ENCODE measurements at regions not wholly inside any gene's neighbourhood (a gene's known extent, or its start where the extent isn't known, plus 50 kb on each side); places are given as distances from the start of the nearest gene placed in this dataset.

DNA sequence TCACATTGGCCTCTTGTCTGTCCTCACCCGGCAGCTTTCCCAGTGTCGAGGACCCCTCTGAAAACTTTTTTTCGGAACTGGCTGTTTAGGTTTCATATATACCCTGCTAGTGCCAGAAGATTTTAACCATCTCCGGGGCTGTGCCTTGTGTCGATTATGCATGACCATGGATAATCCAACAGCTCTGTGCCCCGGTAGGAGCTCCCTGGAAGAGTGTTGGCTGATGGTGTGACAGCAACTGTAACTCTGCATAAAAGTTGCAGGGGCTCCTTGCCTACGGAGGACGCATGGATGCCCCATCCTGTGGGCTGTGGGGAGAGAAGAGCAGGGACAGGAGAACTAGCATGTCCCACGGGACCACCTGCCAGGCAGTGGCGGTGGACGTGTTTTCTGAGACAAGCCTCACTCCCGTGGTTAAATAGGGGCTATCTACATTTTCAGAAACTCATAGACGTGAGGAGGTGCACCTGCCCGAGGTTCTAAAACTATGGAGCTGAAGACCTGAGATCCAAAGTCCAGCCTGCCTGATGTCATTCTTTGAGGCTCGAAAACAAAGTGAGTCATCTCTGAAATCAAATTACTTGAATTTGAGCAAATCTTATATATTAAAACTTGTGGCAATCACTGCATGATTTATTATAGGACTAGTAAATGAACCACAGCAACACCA lies 437.2 kb upstream of the HS6ST1 start:
- in situ Hi-C loops (cut with MboI; ENCODE audit: low sequenced_read_pairs), result no loop called here

DNA sequence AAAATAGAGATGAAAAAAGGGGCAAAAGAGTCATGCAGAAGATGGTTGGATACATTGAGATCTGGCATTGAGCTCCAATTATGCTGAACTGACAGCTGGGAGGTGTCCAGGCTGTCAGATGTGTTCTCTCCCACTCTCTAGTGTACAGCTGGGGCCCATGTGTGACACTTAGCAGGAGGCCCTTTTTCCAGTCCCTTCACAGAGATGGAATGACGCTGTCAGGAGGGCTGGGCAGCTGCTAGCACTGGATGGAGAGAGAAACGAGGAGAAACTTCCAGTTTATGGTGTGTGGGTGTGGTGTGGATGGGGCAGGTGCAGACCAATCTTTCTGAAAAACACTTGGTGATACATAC lies 437.7 kb upstream of the HS6ST1 start:
- in situ Hi-C loops (cut with MboI; ENCODE audit: low sequenced_read_pairs), result no loop called here

DNA sequence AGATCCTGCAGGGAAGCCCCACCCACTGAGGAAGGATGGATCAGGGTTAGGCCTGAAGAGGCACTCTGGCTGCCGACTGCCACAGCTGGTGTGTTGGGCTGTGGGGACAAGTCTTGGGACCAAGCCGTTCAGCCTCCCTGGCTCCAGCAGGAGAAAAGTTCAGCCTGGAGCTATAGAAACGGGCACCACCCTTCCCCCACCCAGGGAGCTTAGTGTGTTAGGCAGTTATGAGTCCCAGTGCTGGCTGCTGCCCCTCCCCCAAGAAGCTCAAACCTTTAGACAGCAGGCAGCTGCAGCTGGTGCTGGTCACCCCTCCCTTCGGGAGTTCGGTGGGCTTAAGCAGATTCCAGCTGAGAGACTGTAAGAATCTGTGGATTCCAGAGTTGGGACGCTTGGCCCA lies 447.1 kb upstream of the HS6ST1 start:
- in situ Hi-C loops (cut with MboI; ENCODE audit: low sequenced_read_pairs), result no loop called here

DNA sequence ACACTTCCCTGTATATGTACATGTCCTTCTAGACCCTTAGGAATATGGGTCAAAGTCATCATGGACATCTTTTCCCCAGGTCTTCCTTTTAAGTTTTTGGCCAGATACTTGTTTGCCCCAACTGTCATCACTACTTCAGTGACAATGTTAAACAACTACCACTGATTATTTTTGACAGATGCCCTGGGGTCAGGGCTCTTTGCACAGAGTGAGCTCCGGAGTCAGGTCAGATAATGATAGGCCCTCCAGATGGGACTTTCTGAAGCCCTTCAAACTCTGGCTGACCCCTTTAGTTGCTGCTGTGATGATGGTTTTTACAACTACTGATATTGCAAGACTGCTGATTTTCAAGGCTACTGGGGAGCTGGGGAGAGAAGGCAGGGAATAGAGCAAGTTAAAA lies 449.4 kb upstream of the HS6ST1 start:
- in situ Hi-C loops (cut with MboI; ENCODE audit: low sequenced_read_pairs), result no loop called here

DNA sequence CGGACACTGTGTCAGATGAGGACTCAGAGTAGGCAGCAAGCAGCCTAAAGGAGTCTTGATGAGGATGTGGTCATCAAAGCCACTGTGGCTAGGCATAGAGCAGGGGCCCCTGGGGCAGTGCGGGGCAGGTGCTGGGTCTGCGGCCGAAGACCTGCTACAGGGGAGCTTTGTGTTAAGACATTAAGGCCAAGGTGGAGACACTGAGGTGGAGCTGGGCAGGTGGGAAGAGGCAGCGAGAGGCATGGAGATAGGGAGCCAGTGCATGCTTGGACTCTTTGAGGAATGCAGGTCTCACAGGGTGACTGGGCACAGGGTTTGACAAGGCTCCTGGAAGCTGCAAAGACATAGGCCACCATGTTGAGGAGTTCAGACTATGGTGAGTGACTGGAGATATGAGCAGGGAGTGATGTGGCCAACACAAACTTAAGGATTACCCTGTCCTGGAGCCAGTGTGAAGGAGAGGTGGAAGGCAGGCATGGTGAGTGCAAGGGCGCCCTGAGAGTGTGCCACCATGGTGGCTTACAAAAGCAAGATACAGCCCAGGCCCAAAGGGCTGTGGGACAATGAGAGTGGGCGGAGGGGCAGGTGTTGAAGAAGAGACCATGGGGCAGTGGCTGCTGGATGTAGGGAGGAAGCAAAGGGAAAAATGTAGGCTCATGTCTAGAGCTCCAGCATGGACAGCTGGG lies 450.9 kb upstream of the HS6ST1 start:
- in situ Hi-C loops (cut with MboI; ENCODE audit: low sequenced_read_pairs), result no loop called here

DNA sequence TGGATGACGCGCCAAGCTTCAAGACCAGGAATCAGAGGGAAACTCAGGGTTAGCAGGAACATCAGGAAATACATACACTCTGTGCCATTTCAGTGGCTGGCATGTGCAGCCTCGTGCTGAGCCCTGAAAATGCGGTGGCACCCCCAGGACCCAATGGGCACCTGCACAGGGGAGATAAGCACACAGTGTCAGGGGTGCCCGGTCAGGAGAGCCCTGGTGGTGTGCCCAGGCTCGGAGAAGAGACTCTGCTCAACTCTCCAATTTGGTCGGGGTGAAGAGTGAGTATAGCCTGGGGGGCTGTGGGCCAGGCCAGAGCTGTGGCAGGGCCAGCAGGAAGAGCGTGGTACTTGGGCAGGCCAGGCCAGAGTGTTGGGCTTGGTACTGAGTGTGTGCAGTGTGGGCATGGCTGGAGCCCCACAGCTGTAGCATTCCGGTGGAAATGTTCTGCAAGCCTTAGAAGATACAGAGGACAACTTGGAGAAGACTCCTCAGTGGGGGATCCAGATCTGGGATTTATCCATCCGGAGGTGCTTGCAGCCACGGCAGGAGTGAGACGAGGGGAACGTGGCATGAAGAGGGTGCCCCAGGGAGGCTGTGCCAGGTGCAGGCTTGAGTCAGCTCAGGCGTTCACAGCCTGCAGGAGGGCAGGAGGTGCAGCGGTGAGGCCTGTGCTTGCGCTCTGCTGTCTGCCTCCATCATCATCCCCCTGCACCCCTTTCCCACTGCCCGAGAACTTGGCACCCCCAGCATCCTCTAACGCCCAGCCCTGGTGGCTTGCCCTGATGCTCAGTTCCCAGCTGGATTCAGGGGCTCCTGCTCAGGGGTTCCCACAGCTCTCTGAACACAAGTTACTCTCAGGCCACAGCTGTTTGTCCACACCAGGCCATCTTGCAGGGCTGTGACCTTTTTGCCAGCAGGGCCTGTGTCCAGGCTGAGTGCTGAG lies 451.7 kb upstream of the HS6ST1 start:
- in situ Hi-C loops (cut with MboI; ENCODE audit: low sequenced_read_pairs), result no loop called here

DNA sequence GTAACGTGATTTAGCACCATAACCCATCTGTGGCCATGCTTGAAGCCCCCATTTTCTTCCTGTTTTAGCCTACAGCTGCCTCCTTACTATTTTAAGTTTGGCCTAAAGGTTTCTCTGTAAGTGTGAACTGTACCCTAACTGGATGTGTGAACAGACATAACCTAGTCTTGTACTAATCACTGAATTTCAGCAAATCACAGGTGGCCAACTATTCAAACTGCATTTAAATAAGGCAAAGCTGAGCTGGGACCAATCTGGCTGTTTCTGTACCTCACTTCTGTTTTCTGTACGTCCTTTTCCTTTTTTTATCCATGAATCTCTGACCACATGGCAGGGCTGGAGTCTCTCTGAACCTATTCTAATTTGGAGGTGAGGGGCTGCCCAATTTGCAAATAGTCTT lies 452.7 kb upstream of the HS6ST1 start:
- in situ Hi-C loops (cut with MboI; ENCODE audit: low sequenced_read_pairs), result no loop called here

DNA sequence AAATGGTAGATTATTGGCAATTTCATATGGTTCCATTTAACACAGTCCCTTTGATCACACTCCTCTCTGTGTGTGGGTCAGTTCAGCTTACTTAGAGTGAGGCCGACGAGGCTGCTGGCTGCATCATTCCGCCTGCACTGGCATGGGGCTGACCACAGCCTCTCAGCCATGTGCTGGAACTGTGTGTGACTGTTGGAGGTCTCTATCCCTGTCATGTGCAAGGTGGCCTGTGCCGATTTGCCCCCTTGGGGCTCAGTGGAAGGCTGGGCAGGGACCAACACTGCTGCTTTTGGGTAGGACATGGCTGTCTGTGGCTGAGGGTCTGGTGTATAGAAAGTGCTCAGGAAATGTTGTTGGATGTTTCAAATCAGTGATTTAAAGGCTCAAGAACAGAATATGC lies 454.0 kb upstream of the HS6ST1 start:
- in situ Hi-C loops (cut with MboI; ENCODE audit: low sequenced_read_pairs), result no loop called here

DNA sequence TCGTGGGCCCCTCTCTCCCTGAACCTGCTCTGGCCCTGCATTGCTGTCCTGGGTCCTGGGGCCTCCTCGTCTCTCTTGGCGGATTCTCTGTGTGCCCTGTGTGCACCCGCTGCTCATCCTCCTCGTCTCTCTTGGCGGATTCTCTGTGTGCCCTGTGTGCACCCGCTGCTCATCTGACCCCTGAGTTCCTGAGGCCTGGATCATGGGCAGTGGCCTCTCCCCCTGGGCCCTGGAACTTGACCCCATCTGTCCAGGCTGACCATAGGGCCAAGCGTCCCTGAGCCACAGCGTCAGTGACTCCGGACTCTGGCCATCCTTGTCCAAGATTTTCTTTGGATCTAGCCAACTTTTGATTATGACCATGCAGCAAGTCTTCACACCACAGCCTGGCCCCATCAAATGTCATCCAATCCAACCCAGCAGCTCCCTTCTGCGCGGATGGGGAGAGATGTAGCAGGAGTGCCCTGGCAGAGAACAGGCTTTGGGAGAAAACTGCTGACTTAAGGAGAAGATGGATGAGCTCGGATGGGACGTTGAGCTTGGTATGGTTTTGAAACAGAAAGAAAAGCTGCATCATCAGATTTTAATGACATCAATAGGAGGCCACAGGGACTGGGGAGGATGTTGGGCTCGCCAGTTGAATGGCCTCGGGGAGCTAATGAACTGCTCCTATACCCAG lies 455.1 kb upstream of the HS6ST1 start:
- in situ Hi-C loops (cut with MboI; ENCODE audit: low sequenced_read_pairs), result no loop called here

DNA sequence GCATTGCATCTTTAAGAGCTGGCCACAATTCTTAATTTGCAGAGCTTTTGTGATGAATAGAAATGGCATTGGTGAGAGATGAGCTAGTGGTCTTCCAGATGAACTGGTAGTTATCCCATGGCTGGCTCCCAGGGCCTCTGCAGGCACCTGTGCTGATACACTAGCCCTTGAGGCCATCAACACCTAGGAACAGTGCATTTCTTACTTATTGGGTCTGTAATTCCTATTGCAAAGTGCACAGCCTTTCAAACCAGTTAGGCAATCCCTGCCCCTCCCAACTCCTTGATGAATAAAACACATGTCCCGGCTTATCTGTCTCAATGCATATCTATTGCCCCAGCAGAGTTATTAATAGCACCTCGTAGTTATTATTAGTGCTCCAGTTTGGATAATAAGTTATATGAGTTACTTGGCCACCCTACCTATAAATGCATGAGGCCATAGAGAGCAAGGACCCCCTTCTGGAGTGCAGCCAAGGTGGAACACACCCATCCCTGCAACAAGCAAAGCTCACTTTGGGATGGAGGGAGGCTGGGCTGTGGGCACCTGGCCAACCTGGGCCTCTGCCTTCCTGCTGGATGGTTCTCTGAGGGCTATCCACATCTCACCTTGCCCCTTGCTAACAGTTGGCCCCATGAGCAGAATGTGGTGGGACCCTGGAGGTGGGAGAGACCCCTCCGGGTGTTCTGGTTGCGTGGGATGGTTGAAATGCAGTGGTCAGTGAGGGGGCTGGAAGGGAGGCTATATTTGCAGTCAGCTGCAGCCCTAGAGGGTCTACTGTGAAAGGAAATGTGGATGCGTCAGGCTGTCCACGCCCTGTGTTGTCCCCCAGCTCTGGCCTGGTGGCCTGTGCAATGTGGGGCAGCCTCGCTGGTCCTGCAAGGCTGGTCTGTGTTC lies 455.9 kb upstream of the HS6ST1 start:
- in situ Hi-C loops (cut with MboI; ENCODE audit: low sequenced_read_pairs), result no loop called here

DNA sequence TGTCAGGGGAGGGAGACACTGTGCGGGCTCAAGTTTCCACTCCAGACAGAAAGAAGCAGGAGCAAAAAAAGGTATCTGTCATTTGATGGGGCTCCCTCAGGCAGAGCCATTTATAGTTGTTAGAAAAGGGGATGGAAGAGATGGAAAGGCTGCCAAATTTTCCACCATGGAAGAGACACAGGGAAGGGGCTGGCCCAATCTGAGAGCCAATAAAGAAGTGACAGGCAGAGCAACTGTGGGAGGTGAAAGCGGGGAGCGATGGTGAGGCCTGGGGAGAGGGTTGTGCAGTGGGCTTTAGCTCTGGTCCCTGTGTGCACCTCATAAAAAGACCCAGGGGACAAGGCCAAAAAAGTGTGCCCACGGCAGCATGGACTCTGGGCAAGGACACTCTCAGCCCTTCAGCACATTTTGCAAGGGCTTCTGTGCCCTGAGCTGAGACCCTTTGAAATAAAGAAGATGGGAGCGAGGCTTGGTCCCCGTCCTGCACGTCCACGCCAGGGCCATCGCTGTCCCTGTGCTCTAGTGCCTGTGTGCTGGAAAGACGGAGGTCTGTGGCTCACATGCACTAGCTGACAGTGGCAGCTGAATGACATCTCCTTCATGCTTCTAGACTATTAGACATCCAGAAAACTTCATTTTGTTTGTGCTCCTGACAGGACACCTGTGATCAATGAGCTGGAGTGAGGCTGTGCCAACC lies 456.7 kb upstream of the HS6ST1 start:
- in situ Hi-C loops (cut with MboI; ENCODE audit: low sequenced_read_pairs), result no loop called here

DNA sequence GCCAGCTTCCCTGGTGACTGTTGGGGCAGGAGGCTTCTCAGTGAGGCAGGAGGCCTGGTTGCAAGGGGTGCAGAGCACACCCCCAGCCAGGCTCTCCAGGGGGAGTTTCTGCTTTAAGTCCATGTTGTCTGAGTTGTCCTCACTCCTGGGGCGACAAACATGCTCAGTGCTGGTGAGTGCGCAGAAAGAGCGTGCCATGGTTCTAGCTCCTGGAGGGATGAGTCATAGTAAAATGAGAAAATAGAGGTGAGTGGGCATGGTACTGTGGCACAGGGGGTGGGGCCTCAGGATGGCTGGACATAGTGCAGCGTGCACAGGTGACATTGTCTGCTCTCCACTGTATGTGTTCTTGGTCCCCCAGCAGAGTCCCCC lies 457.2 kb upstream of the HS6ST1 start:
- in situ Hi-C loops (cut with MboI; ENCODE audit: low sequenced_read_pairs), result no loop called here

DNA sequence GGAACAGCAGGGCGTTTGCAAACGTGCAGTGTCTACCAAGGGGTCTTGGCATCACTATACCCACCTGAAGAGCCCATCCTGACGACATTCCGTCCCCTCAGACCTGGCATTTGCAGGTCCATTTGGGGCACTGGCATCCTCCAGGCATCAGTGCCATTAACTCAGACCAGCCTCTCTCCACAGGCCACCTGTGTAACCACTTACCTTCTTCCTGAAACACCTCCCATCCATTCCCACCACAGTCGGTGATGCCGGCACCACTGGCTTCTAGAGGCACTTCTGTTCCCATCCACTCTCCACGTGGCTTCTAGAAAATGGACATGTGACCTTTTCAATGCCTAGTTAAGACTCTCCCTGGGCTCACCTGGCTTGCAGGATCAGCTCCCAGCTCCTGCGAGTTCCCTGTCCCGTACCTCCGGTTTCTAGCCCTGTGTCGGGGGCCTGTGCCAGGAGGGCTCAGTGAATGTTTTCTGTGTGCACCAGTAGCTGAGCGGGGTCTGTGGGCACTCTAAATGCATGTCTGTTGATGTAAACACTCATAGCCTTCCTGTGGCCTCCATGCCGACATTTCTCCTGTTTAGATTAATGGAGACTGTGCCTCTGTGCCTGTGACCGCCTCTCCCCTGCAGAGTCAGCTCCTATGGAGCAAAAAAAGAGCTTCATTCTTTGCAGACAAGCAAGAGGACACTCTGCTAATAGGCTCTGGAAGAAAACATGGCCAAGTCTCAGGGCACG lies 458.0 kb upstream of the HS6ST1 start:
- in situ Hi-C loops (cut with MboI; ENCODE audit: low sequenced_read_pairs), result no loop called here

DNA sequence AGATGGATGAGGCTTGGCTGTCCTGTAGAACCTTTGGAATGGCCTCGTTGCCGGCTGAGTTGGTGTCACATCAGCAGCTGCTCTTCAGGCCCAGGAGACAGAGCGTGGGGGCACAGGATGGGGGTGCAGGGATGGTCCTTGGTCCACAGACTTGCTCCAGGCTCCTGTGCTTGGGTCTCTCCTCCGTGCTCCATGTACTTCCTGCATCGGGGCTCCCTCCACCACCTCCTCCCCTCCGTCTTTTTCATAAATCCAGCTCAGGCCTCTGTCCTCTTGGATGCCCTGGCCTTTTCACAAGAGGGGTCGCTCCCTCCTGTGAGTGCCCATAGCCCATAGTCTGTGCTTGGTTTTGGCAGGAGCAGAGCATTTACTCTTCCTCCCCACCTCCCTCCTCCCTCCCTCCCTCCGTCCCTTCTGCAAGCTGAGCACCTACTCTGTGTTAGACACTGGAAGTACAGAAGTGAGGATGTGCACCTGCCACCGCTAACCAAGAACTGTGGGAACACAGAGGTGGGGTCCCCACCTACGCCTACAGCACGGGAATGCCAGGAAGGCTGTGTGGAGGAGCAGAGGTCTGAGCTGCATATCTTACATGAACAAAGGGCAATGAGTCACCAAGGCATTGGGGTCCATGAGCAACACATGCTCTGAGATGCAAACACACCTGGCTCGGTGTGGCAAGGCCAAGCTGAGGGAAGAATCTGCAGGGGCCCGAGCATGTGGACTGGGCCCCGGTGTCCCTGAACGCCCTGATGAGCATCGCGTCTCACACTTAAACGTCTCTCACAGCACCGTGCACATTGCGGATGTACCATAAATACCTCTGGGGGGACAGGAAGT lies 458.7 kb upstream of the HS6ST1 start:
- in situ Hi-C loops (cut with MboI; ENCODE audit: low sequenced_read_pairs), result no loop called here

DNA sequence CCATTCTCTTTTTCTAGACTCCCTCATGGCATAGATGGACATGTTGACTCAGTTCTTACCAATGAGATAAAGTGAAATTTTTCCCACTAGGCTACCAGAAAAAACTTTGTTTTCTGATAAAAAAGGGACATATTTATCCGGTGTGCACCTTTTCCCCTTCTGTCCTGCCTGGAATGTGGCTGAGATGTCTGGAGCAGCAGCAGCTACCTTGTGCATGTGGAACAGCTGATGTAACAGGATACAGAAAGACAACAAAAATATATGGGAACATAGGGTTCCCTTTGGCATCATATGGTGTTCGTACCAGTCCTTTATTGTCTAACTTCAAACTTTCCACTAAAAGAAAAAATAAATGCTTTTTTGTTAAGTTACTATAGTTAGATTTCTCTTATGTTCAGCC lies 460.2 kb upstream of the HS6ST1 start:
- in situ Hi-C loops (cut with MboI; ENCODE audit: low sequenced_read_pairs), result no loop called here

DNA sequence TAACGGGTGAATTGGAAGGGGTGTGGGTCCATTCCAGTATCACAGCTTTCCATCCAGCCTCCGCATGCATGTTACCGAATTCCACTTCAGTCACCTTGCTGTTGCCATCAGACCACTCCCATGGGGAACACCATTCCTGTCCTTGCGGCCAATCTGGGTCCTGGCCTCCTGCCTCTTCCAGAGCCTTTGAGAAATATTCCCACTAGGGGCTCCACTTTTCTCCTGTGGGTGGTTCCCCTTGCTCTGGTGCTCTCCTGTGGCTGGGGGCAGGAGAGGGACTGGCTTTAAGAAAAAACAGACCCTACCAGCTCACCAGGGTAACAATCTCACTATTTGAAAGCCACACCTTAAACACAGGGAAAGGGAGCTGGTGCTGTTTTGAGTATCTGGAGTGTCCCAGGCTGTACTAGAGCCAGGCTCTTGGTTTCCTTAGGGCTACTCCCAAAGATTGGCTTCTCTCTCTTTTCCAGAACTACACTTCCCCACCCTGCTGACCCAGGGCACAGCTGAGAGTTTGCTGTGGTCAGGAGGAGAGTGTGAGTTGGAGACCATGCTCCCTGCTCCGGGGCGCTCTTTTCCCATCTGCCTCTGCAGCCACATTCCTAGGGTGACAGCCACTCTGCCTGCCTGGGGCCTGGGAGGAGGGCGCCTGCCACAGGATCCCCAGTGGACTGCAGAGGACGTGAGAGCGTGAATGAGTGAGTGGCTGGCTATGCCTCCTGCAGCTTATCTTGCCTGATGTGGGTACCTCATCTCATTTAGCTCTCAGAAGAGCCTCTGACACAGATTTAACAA lies 460.8 kb upstream of the HS6ST1 start:
- in situ Hi-C loops (cut with MboI; ENCODE audit: low sequenced_read_pairs), result no loop called here

DNA sequence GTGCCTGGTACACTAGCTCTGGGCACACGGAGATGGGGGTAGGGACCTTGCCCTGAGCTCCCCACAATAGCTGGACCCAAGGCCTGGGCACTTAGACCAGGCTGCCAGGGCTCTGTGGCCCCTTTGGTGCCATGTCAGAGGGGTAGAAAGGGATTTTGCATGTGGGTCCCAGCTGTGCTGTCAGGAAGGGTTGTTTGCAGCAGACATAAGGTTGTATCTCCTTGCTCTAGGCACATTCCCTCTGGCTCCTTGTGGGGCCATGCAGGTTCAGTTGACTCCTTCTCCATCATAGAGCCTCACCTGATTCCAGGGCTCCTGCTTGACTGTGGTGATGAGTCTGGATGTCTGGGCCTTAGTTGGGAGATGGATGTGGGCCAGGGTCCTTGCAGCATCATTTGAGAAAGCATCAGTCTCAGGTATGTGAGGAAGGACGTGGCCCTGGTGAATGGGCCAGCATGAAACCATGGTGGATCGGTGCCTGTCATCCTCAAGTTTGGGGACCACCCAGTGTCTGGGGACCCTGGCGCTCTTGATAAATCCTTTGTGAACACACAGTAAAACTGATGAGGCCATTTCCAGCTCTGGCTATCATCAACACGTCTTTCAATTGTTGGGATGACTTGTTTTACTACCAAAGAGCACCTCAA lies 461.9 kb upstream of the HS6ST1 start:
- in situ Hi-C loops (cut with MboI; ENCODE audit: low sequenced_read_pairs), result no loop called here

Data from HL-60/S4 (cell line).